ENCODE measurements at regions not wholly inside any gene's neighbourhood (a gene's known extent, or its start where the extent isn't known, plus 50 kb on each side); places are given as distances from the start of the nearest gene placed in this dataset.

GRCh38 chr9:118109542-118109941, 405.3 kb downstream of the TLR4 start:
- DNase-seq (ENCODE audit: low read depth), result no peak
- TF ChIP-seq POLR2A (IDR thresholded peaks at IDR 0.05; ENCODE audit: extremely low read depth, insufficient read length) (no peak), MAX (IDR thresholded peaks at IDR 0.05; ENCODE audit: low read depth, low read length) (no peak), CTCF (IDR thresholded peaks at IDR 0.05; ENCODE audit: low read depth, low read length) (no peak), MYC (IDR thresholded peaks at IDR 0.05; ENCODE audit: low read depth, low read length) (no peak)
- H3K4me3 ChIP-seq (ENCODE audit: low read depth, low read length), result no peak overlapping the region

GRCh38 chr9:118121361-118121760, 417.2 kb downstream of the TLR4 start:
- TF ChIP-seq CTCF (IDR thresholded peaks at IDR 0.05; ENCODE audit: low read depth, low read length) (no peak), MAX (IDR thresholded peaks at IDR 0.05; ENCODE audit: low read depth, low read length) (no peak), POLR2A (IDR thresholded peaks at IDR 0.05; ENCODE audit: extremely low read depth, insufficient read length) (no peak), MYC (IDR thresholded peaks at IDR 0.05; ENCODE audit: low read depth, low read length) (no peak)
- H3K4me3 ChIP-seq (ENCODE audit: low read depth, low read length), result no peak overlapping the region
- no peak for DNase-seq (ENCODE audit: low read depth)

DNA sequence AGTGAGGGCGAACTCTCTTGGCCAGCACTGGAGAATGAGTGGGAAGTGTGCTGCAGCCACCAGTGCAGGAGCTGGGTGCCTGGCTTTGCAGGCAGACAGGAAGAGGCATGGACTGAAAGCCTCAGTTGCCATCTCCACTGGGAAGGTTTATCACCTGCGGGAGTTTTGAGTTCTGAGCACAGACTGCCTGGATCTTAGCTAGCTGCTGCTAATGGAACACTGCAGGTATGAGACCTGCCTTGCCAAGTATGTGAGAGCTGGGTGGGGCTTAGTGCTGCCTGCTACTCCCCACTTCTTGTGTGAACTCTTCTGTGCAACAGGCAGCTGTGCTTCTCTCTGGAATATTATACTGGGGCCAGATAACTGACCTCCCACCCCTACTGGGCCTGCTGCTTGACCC, 424.1 kb downstream of the TLR4 start:
- H3K4me3 ChIP-seq (ENCODE audit: low read depth, low read length), result no peak overlapping the region
- TF ChIP-seq MAX (IDR thresholded peaks at IDR 0.05; ENCODE audit: low read depth, low read length), result no peak
- no peak for TF ChIP-seq MYC (IDR thresholded peaks at IDR 0.05; ENCODE audit: low read depth, low read length)
- TF ChIP-seq CTCF (IDR thresholded peaks at IDR 0.05; ENCODE audit: low read depth, low read length), result no peak
- no peak for TF ChIP-seq POLR2A (IDR thresholded peaks at IDR 0.05; ENCODE audit: extremely low read depth, insufficient read length)
- DNase-seq (ENCODE audit: low read depth), result no peak

DNA sequence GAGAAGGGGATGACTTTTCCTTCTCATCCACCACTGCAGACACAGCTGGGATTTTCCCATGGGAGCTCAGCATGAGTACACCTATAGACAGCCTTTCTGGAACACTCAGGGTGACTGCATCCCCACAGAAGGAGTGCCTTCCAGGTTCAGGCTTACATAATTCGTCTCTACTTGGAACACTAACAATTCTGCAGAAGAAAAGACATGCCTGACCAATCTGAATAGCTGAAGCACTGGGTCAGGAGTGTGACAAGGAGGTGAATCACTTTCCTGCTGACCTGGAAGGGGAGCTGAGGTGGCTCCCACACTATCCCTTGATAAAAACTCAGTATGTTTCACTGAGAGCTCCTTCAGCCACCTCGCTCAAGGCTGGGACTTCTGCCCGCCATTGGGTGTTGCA, 425.3 kb downstream of the TLR4 start:
- DNase-seq (ENCODE audit: low read depth), result no peak
- H3K4me3 ChIP-seq (ENCODE audit: low read depth, low read length), result no peak overlapping the region
- TF ChIP-seq CTCF (IDR thresholded peaks at IDR 0.05; ENCODE audit: low read depth, low read length) (no peak), MAX (IDR thresholded peaks at IDR 0.05; ENCODE audit: low read depth, low read length) (no peak), MYC (IDR thresholded peaks at IDR 0.05; ENCODE audit: low read depth, low read length) (no peak), POLR2A (IDR thresholded peaks at IDR 0.05; ENCODE audit: extremely low read depth, insufficient read length) (no peak)

GRCh38 chr9:118148990-118149389, 444.8 kb downstream of the TLR4 start:
- no peak for TF ChIP-seq POLR2A (IDR thresholded peaks at IDR 0.05; ENCODE audit: extremely low read depth, insufficient read length)
- TF ChIP-seq CTCF (IDR thresholded peaks at IDR 0.05; ENCODE audit: low read depth, low read length), result no peak
- H3K4me3 ChIP-seq (ENCODE audit: low read depth, low read length), result no peak overlapping the region
- no peak for DNase-seq (ENCODE audit: low read depth)

GRCh38 chr9:118156846-118157245, 452.6 kb downstream of the TLR4 start:
- DNase-seq (ENCODE audit: low read depth), result no peak
- no peak for TF ChIP-seq CTCF (IDR thresholded peaks at IDR 0.05; ENCODE audit: low read depth, low read length)
- TF ChIP-seq POLR2A (IDR thresholded peaks at IDR 0.05; ENCODE audit: extremely low read depth, insufficient read length), result no peak
- TF ChIP-seq MAX (IDR thresholded peaks at IDR 0.05; ENCODE audit: low read depth, low read length), result no peak
- TF ChIP-seq MYC (IDR thresholded peaks at IDR 0.05; ENCODE audit: low read depth, low read length), result no peak
- H3K4me3 ChIP-seq (ENCODE audit: low read depth, low read length), result no peak overlapping the region
